Thyroid gland (tissue), 4 donors: ENCODE measurements at regions not wholly inside any gene's neighbourhood (a gene's known extent, or its start where the extent isn't known, plus 50 kb on each side); places are given as distances from the start of the nearest gene placed in this dataset.
A peak's percentile ranks its signal among the peaks of the same experiment; 100 is the strongest.

ENCODE experiments used
- DNase-seq, 2 donors: peaks; one replicate each; pipeline ENCODE4 v3.0.0-alpha.2; 2019
- H3K27ac ChIP-seq, 3 donors: fragments of 200-600 bp; sonication (generic); 1 replicate in 2 of 3; 2 replicates in 1 of 3; pipeline ENCODE4 v1.5.1; 2016 to 2019; ENCODE audit warnings: mild to moderate bottlenecking in 1 of 3, moderate library complexity in 1 of 3
- H3K27me3 ChIP-seq: fragments of 200-600 bp; sonication (generic); one replicate; pipeline ENCODE4 v1.5.1; 2019
- H3K36me3 ChIP-seq, 2 donors: fragments of 200-600 bp; sonication (generic); one replicate each; pipeline ENCODE4 v1.5.1; 2016 to 2019
- H3K4me1 ChIP-seq, 2 donors: fragments of 200-600 bp; sonication (generic); one replicate each; pipeline ENCODE4 v1.5.1; 2017 to 2019
- H3K4me3 ChIP-seq, 3 donors: fragments of 200-600 bp; sonication (generic); replicated peaks in 1 of 3; 1 replicate in 2 of 3; 2 replicates in 1 of 3; pipeline ENCODE4 v1.5.1; 2016; ENCODE audit warnings: mild to moderate bottlenecking in 1 of 3
- H3K9me3 ChIP-seq: fragments of 200-600 bp; sonication (generic); one replicate; pipeline ENCODE4 v1.5.1; 2017
- CTCF ChIP-seq, 6 experiments: fragments of 200-600 bp in 3 of 6; fragments of 450-650 bp in 3 of 6; sonication (generic) in 3 of 6; IDR thresholded peaks; one replicate each; pipeline ENCODE4 v1.5.1; 2016 to 2019; ENCODE audit warnings: antibody characterized with exemption in 6 of 6, mild to moderate bottlenecking in 2 of 6, inconsistent platforms in 1 of 6, moderate library complexity in 1 of 6
- POLR2A ChIP-seq, 2 donors: fragments of 450-650 bp; IDR thresholded peaks; one replicate each; pipeline ENCODE4 v1.6.1; 2017; ENCODE audit warnings: antibody characterized with exemption in 2 of 2, mild to moderate bottlenecking in 2 of 2, moderate library complexity in 1 of 2
- WGBS, 2 donors: methylation state at CpG; one replicate each; pipeline ENCODE4 v1.1.5; 2017; 5-methylcytosine and 5-hydroxymethylcytosine counted together
- intact Hi-C: fragments of 100-400 bp; cut with DNase I; formaldehyde crosslinking; loops from one replicate; pipeline ENCODE4 v1.15.1; 2023

DNA sequence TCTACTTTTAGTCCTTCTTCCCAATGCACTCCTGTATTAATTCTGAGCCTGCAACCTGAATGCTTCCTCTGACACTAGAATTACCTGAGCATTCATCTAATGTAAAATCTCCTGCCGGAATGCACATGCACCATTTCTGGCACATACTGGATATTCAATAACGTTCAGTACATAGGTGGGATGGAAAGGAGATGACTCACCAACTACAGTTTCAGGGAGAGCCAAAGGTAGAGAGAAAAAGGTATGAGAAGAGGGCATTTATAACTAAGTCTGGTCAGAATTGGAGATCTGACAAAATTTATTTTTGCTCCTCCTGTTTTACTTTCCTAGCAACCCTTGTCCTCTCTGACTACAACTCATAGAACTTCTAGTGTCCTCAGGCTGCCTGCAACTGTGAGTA, 1954.1 kb upstream of the CELF4 start:
- TF ChIP-seq POLR2A (IDR thresholded peaks at IDR 0.05) (no peak), CTCF (IDR thresholded peaks at IDR 0.05) (no peak)
- no peaks in the 10 kb centered on the region for H3K36me3 ChIP-seq
- H3K9me3 ChIP-seq = no peaks in the 10 kb centered on the region
- DNase-seq = no peak
- H3K27me3 ChIP-seq = no peaks in the 10 kb centered on the region
- intact Hi-C loops = no loop called here
- H3K27ac ChIP-seq = peak overlapping the region in 1 of 3 donors; percentile 6
- WGBS, 2 donors = 39 to 46% methylated on average over 2 of the region's 2 CpGs
- H3K4me3 ChIP-seq = no peak overlapping the region
- peaks cover 4 to 6% of the 10 kb centered on the region in 2 donors for H3K4me1 ChIP-seq

- H3K27me3 ChIP-seq = no peaks in the 10 kb centered on the region
- 95% methylated on average over 3 of the region's 3 CpGs for WGBS, 2 donors
- no peaks in the 10 kb centered on the region for H3K9me3 ChIP-seq
- H3K36me3 ChIP-seq = no peaks in the 10 kb centered on the region
- peaks cover 4 to 6% of the 10 kb centered on the region in 2 donors for H3K4me1 ChIP-seq
- TF ChIP-seq CTCF (IDR thresholded peaks at IDR 0.05) (no peak), POLR2A (IDR thresholded peaks at IDR 0.05) (no peak)
- DNase-seq = no peak
- no peak overlapping the region for H3K4me3 ChIP-seq
- no peak overlapping the region for H3K27ac ChIP-seq
- intact Hi-C loops = no loop called here
Measured at GRCh38 chr18:39515299-39515698, 1949.7 kb upstream of the CELF4 start.

DNA sequence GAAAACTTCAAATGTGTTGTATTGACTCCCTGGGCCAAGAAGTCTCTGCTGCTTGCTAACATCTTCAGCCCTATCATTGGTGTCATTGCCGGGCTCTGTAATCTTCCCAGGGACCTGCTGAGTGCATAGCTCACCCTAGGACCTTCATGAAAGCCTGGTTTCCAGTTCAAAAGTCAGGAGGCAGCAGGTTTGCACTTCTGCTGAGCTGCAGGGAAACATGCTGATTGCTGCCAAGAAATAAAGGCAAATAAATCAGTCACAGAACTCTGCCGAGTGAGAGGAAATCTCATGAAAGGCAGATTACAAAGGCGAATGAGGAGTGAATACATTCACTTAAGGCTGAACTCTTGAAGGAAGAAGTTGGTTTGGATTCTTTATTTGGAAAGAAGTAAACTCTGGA, 1947.6 kb upstream of the CELF4 start:
- intact Hi-C loops = no loop called here
- Histone ChIP-seq H3K27me3 (no peaks in the 10 kb centered on the region), H3K27ac (no peak overlapping the region), H3K4me1 (no peaks in the 10 kb centered on the region), H3K4me3 (no peak overlapping the region), H3K9me3 (no peaks in the 10 kb centered on the region), H3K36me3 (no peaks in the 10 kb centered on the region)
- no peak for TF ChIP-seq POLR2A (IDR thresholded peaks at IDR 0.05)
- no peak for TF ChIP-seq CTCF (IDR thresholded peaks at IDR 0.05)
- WGBS, 2 donors = 34 to 40% methylated on average over 3 of the region's 3 CpGs
- no peak for DNase-seq

DNA sequence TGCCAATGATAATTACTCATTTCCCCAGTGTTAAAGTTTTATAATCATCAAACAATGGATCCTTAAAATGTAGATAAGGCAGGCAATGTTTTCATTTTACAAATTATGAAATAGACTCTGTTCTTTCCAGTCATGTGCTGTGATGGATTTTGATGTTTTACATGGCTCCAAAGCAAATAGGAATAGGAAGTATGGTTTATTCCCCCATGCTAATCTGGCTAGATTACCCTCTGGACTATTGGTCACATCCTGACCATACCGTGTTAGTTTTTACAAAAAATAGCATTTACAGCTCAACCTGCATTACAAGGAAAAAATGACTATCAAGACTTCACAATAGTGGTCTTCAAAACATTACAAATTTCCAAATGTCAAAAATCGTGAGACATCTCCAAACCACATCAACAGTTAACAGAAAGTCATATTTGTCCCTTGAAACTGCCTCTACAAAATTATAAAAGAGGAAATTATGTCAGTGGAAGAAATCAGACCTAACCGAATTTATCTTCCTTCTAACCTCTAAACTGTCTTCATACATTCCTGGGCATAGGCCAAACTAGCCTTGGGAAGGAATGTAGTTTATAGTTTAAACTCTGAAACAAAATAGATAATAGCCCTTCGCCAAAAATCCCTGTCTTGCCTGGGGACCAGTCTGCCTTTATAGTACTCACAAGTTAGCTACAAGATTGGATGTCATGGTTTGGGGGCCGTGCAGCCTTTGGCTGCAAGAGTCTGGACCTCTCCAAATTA, 1941.2 kb upstream of the CELF4 start:
- Histone ChIP-seq H3K4me1 (peaks cover 1 to 3% of the 10 kb centered on the region in 2 donors), H3K27me3 (no peaks in the 10 kb centered on the region), H3K4me3 (no peak overlapping the region), H3K27ac (no peak overlapping the region), H3K9me3 (no peaks in the 10 kb centered on the region), H3K36me3 (no peaks in the 10 kb centered on the region)
- TF ChIP-seq POLR2A (IDR thresholded peaks at IDR 0.05) (no peak), CTCF (IDR thresholded peaks at IDR 0.05) (no peak)
- no peak for DNase-seq
- 81 to 82% methylated on average over 5 of the region's 5 CpGs for WGBS, 2 donors
- intact Hi-C loops = no loop called here

- Histone ChIP-seq H3K9me3 (no peaks in the 10 kb centered on the region), H3K27ac (no peak overlapping the region), H3K4me1 (peaks cover 13 to 27% of the 10 kb centered on the region in 2 donors), H3K36me3 (no peaks in the 10 kb centered on the region), H3K4me3 (no peak overlapping the region), H3K27me3 (no peaks in the 10 kb centered on the region)
- no peak for TF ChIP-seq POLR2A (IDR thresholded peaks at IDR 0.05)
- TF ChIP-seq CTCF (IDR thresholded peaks at IDR 0.05) = no peak
- WGBS, 2 donors = 65 to 84% methylated on average over 3 of the region's 3 CpGs
- no peak for DNase-seq
- intact Hi-C loops = no loop called here
Measured at GRCh38 chr18:39500306-39500705, 1934.7 kb upstream of the CELF4 start.
